Aorta (tissue), 5 donors: ENCODE measurements at regions not wholly inside any gene's neighbourhood (a gene's known extent, or its start where the extent isn't known, plus 50 kb on each side); places are given as distances from the start of the nearest gene placed in this dataset.
"Not testable (repeated sequence)": the region's sequence is repeated elsewhere in the genome, so short reads cannot be mapped to it uniquely, and the experiment has no call there.

Experiments used
- ATAC-seq: fragments of 200-7000 bp; cut with Tn5 transposase; one replicate; pipeline ENCODE4 v1.9.1; 2022; ENCODE audit warnings: moderate library complexity; ENCODE audit not compliant: low FRiP score
- DNase-seq, 2 donors: peaks; one replicate each; pipeline ENCODE4 v3.0.0-alpha.2; 2020
- H3K27ac ChIP-seq, 2 donors: one replicate each; pipeline ENCODE4 v1.5.1; 2013; ENCODE audit warnings: low read length in 2 of 2, mild to moderate bottlenecking in 2 of 2, moderate library complexity in 2 of 2, control low read depth in 1 of 2, inconsistent platforms in 1 of 2, low read depth in 1 of 2
- H3K27me3 ChIP-seq, 2 donors: one replicate each; pipeline ENCODE4 v1.6.1; 2013; ENCODE audit warnings: control low read depth in 1 of 2, low read length in 1 of 2, mild to moderate bottlenecking in 1 of 2, moderate library complexity in 1 of 2; ENCODE audit not compliant: insufficient read depth in 2 of 2, control insufficient read depth in 1 of 2
- H3K36me3 ChIP-seq, 2 donors: one replicate each; pipeline ENCODE4 v1.6.1; 2013; ENCODE audit warnings: control low read depth in 1 of 2, low read length in 1 of 2, mild to moderate bottlenecking in 1 of 2; ENCODE audit not compliant: insufficient read depth in 2 of 2, control insufficient read depth in 1 of 2
- H3K4me1 ChIP-seq, 2 donors: one replicate each; pipeline ENCODE4 v1.6.1; 2013; ENCODE audit warnings: low read length in 2 of 2, control low read depth in 1 of 2, mild to moderate bottlenecking in 1 of 2, moderate library complexity in 1 of 2; ENCODE audit not compliant: insufficient read depth in 2 of 2, control insufficient read depth in 1 of 2
- H3K4me3 ChIP-seq, 2 donors: one replicate each; pipeline ENCODE4 v1.5.1; 2013; ENCODE audit warnings: low read length in 2 of 2, control low read depth in 1 of 2, mild to moderate bottlenecking in 1 of 2
- H3K9me3 ChIP-seq: one replicate; pipeline ENCODE4 v1.6.1; 2013; ENCODE audit warnings: mild to moderate bottlenecking, low read length; ENCODE audit not compliant: control insufficient read depth
- WGBS, 2 donors: extraction: QIAGEN DNeasy Blood & Tissue Kit; methylation state at CpG; one replicate each; pipeline ENCODE4 v1.1.7; 2013; 5-methylcytosine and 5-hydroxymethylcytosine counted together
- intact Hi-C, 2 donors: fragments of 100-400 bp; cut with DNase I; formaldehyde crosslinking; loops; one replicate each; pipeline versions ENCODE4 v1.14.2 to v1.15.0; 2022
- donor health status: healthy with polysubstance abuse.
- donor health status: Bipolar disorder and iron deficiency.
- donor health status: DM: no; HTN: no; CAD: no.
- donor health status: DM: no; HTN: no; CAD: no.
- donor health status: DM: yes; HTN: yes; CAD: no.

GRCh38 chr7:23898619-23899018 is 188.6 kb downstream of the STK31 start:
- no peaks in the 10 kb centered on the region for H3K4me1 ChIP-seq
- H3K4me3 ChIP-seq = no peak overlapping the region
- no peaks in the 10 kb centered on the region for H3K27me3 ChIP-seq
- intact Hi-C loops = no loop called here
- ATAC-seq (no peak), DNase-seq (no peak)
- H3K36me3 ChIP-seq = no peaks in the 10 kb centered on the region
- peaks cover 2% of the 10 kb centered on the region for H3K9me3 ChIP-seq
- H3K27ac ChIP-seq = no peak overlapping the region

- H3K4me1 ChIP-seq, intact Hi-C loops, H3K9me3 ChIP-seq, H3K4me3 ChIP-seq, H3K27me3 ChIP-seq, H3K36me3 ChIP-seq, H3K27ac ChIP-seq, ATAC-seq, DNase-seq: not testable (repeated sequence)
- WGBS, 2 donors = 91 to 95% methylated on average over 30 of the region's 30 CpGs
Measured at GRCh38 chr7:23904901-23905300, 194.9 kb downstream of the STK31 start.

GRCh38 chr7:23907012-23907411 is 197.0 kb downstream of the STK31 start:
- Histone ChIP-seq H3K9me3 (peaks cover 2% of the 10 kb centered on the region), H3K27me3 (no peaks in the 10 kb centered on the region), H3K4me1 (no peaks in the 10 kb centered on the region), H3K36me3 (no peaks in the 10 kb centered on the region), H3K4me3 (no peak overlapping the region), H3K27ac (no peak overlapping the region)
- DNase-seq (no peak), ATAC-seq (no peak)
- intact Hi-C loops = no loop called here
- WGBS, 2 donors = 9 to 18% methylated on average over 2 of the region's 2 CpGs

- DNase-seq (no peak), ATAC-seq (no peak)
- WGBS, 2 donors = 11 to 19% methylated on average over 1 of the region's 1 CpG
- Histone ChIP-seq H3K9me3 (no peaks in the 10 kb centered on the region), H3K4me3 (no peak overlapping the region), H3K27me3 (no peaks in the 10 kb centered on the region), H3K27ac (no peak overlapping the region), H3K4me1 (no peaks in the 10 kb centered on the region), H3K36me3 (no peaks in the 10 kb centered on the region)
- intact Hi-C loops = no loop called here
Measured at GRCh38 chr7:23909426-23909825, 199.4 kb downstream of the STK31 start.

- H3K9me3 ChIP-seq = no peaks in the 10 kb centered on the region
- H3K4me1 ChIP-seq = no peaks in the 10 kb centered on the region
- H3K36me3 ChIP-seq = no peaks in the 10 kb centered on the region
- no peak overlapping the region for H3K27ac ChIP-seq
- no peaks in the 10 kb centered on the region for H3K27me3 ChIP-seq
- intact Hi-C loops = no loop called here
- WGBS, 2 donors = 72 to 74% methylated on average over 2 of the region's 2 CpGs
- no peak for ATAC-seq
- no peak overlapping the region for H3K4me3 ChIP-seq
- DNase-seq = no peak
Measured at GRCh38 chr7:23912065-23912464, 202.0 kb downstream of the STK31 start.

- intact Hi-C loops = no loop called here
- no peak overlapping the region for H3K4me3 ChIP-seq
- no peak overlapping the region for H3K27ac ChIP-seq
- H3K27me3 ChIP-seq = no peaks in the 10 kb centered on the region
- no peak for DNase-seq
- no peaks in the 10 kb centered on the region for H3K9me3 ChIP-seq
- WGBS, 2 donors = 79 to 86% methylated on average over 2 of the region's 2 CpGs
- no peaks in the 10 kb centered on the region for H3K4me1 ChIP-seq
- ATAC-seq = no peak
- H3K36me3 ChIP-seq = no peaks in the 10 kb centered on the region
Measured at GRCh38 chr7:23913016-23913415, 203.0 kb downstream of the STK31 start.

GRCh38 chr7:23915236-23915635 is 205.2 kb downstream of the STK31 start:
- Histone ChIP-seq H3K27ac (no peak overlapping the region), H3K4me1 (no peaks in the 10 kb centered on the region), H3K27me3 (no peaks in the 10 kb centered on the region), H3K4me3 (no peak overlapping the region), H3K9me3 (no peaks in the 10 kb centered on the region), H3K36me3 (no peaks in the 10 kb centered on the region)
- intact Hi-C loops = no loop called here
- DNase-seq (no peak), ATAC-seq (no peak)
- WGBS, 2 donors = 51 to 53% methylated on average over 5 of the region's 5 CpGs

- H3K4me3 ChIP-seq = no peak overlapping the region
- ATAC-seq (no peak), DNase-seq (no peak)
- intact Hi-C loops = no loop called here
- H3K27me3 ChIP-seq = no peaks in the 10 kb centered on the region
- H3K9me3 ChIP-seq = no peaks in the 10 kb centered on the region
- H3K36me3 ChIP-seq = no peaks in the 10 kb centered on the region
- H3K27ac ChIP-seq = no peak overlapping the region
- H3K4me1 ChIP-seq = no peaks in the 10 kb centered on the region
Measured at GRCh38 chr7:23918286-23918685, 208.3 kb downstream of the STK31 start.

GRCh38 chr7:23918856-23919255 is 208.8 kb downstream of the STK31 start:
- Histone ChIP-seq H3K4me3 (no peak overlapping the region), H3K36me3 (no peaks in the 10 kb centered on the region), H3K4me1 (no peaks in the 10 kb centered on the region), H3K27ac (no peak overlapping the region), H3K9me3 (no peaks in the 10 kb centered on the region), H3K27me3 (no peaks in the 10 kb centered on the region)
- DNase-seq (no peak), ATAC-seq (no peak)
- intact Hi-C loops = no loop called here

GRCh38 chr7:23925088-23925487 is 215.1 kb downstream of the STK31 start:
- ATAC-seq = no peak
- intact Hi-C loops = no loop called here
- H3K4me1 ChIP-seq = no peaks in the 10 kb centered on the region

More at GRCh38 chr7:23925088-23925487, 215.1 kb downstream of the STK31 start:
- Histone ChIP-seq H3K27me3 (no peaks in the 10 kb centered on the region), H3K27ac (no peak overlapping the region), H3K9me3 (peaks cover 1% of the 10 kb centered on the region), H3K4me3 (no peak overlapping the region), H3K36me3 (no peaks in the 10 kb centered on the region)
- 80 to 82% methylated on average over 5 of the region's 5 CpGs for WGBS, 2 donors
- no peak for DNase-seq
